Nephron progenitor cell (in vitro differentiated cells): ENCODE measurements at regions not wholly inside any gene's neighbourhood (a gene's known extent, or its start where the extent isn't known, plus 50 kb on each side); places are given as distances from the start of the nearest gene placed in this dataset.
"Not testable (repeated sequence)": the region's sequence is repeated elsewhere in the genome, so short reads cannot be mapped to it uniquely, and the experiment has no call there.

Experiments used
- DNase-seq: peaks from one replicate; pipeline ENCODE4 v3.0.0; 2021
- H3K27ac Mint-ChIP-seq: 2 replicates; pipeline ENCODE4 v1.8.0; 2021; ENCODE audit warnings: mild to moderate bottlenecking, moderate library complexity, mixed read lengths
- H3K27me3 Mint-ChIP-seq: 2 replicates; pipeline ENCODE4 v1.8.0; 2021; ENCODE audit warnings: mild to moderate bottlenecking, low read depth, mixed read lengths; ENCODE audit not compliant: poor library complexity
- H3K36me3 Mint-ChIP-seq: 2 replicates; pipeline ENCODE4 v1.8.0; 2021; ENCODE audit warnings: low read depth, mixed read lengths
- H3K4me1 Mint-ChIP-seq: 2 replicates; pipeline ENCODE4 v1.8.0; 2021; ENCODE audit warnings: mixed read lengths
- H3K4me3 Mint-ChIP-seq: 2 replicates; pipeline ENCODE4 v1.8.0; 2021; ENCODE audit warnings: mild to moderate bottlenecking, moderate library complexity, mixed read lengths
- H3K9me3 Mint-ChIP-seq: 2 replicates; pipeline ENCODE4 v1.8.0; 2021; ENCODE audit warnings: mild to moderate bottlenecking, moderate library complexity, mixed read lengths
- CTCF ChIP-seq: fragments of 200-600 bp; sonication (generic); IDR thresholded peaks from 2 replicates; pipeline ENCODE4 v1.5.0; 2021; ENCODE audit warnings: antibody characterized with exemption

GRCh38 chr6:141183368-141183767, 949.4 kb upstream of the GJE1 start:
- H3K4me3 Mint-ChIP-seq = no peak overlapping the region
- no peaks in the 10 kb centered on the region for H3K4me1 Mint-ChIP-seq
- peaks cover 25% of the 10 kb centered on the region for H3K9me3 Mint-ChIP-seq
- H3K36me3 Mint-ChIP-seq = peaks cover 5% of the 10 kb centered on the region
- no peak for TF ChIP-seq CTCF
- no peak overlapping the region for H3K27ac Mint-ChIP-seq
- no peak for DNase-seq
- H3K27me3 Mint-ChIP-seq = peaks cover 3% of the 10 kb centered on the region

DNA sequence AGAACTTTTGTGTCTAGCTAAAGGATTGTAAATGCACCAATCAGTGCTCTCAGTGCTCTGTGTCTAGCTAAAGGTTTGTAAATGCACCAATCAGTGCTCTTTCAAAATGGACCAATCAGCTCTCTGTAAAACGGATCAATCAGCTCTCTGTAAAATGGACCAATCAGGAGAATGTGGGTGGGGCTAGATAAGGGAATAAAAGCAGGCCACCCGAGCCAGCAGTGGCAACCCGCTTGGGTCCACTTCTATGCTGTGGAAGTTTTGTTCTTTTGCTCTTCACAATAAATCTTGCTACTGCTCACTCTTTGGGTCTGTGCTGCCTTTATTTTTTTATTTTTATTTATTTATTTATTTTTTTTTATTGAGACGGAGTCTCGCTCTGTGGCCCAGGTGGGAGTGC, 957.3 kb upstream of the GJE1 start:
- DNase-seq, H3K27ac Mint-ChIP-seq, H3K9me3 Mint-ChIP-seq, H3K4me1 Mint-ChIP-seq, H3K36me3 Mint-ChIP-seq, H3K4me3 Mint-ChIP-seq, H3K27me3 Mint-ChIP-seq: not testable (repeated sequence)

DNA sequence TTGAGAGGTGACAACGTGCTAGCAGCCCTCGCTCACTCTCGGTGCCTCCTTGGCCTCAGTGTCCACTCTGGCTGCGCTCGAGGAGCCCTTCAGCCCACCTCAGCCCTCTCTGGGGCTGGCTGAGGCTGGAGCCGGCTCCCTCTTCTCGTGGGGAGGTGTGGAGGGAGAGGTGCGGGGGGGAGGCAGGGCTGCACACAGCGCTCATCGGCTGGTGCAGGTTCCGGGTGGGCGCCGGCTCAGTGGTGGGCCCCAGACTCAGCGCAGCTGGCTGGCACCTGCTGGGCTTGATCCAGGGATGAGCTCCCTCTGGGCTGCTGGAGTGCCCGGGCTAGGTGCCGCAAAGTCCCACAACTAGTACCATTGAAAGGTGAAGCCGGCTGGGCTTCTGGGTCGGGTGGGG, 957.8 kb upstream of the GJE1 start:
- Mint-ChIP-seq H3K27ac (no peak overlapping the region), H3K9me3 (peaks cover 8% of the 10 kb centered on the region), H3K4me1 (peaks cover 5% of the 10 kb centered on the region), H3K36me3 (no peaks in the 10 kb centered on the region), H3K4me3 (no peak overlapping the region), H3K27me3 (no peaks in the 10 kb centered on the region)
- DNase-seq = no peak
- TF ChIP-seq CTCF = no peak

DNA sequence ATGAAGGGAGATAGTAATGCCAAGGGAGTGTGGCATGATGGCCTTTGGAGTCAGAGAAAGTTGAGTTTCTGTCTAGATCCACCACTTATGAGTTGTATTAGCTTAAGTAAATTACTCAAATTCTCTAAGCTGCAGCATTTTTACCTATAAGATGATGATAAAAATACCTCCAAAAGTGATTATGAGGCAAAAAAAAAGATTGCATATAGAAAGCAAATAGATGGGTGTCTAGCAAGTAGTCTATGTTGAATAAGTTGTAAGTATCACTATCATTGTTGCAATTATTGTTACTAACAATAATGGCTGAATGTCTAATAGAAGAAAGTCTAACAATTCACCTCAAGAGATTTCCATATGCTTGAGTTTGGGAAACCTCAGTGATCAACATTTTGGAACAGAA, 959.2 kb upstream of the GJE1 start:
- Mint-ChIP-seq H3K27ac (no peak overlapping the region), H3K27me3 (no peaks in the 10 kb centered on the region), H3K9me3 (peaks cover 8% of the 10 kb centered on the region), H3K36me3 (no peaks in the 10 kb centered on the region), H3K4me3 (no peak overlapping the region), H3K4me1 (peaks cover 11% of the 10 kb centered on the region)
- DNase-seq = no peak
- TF ChIP-seq CTCF = no peak

DNA sequence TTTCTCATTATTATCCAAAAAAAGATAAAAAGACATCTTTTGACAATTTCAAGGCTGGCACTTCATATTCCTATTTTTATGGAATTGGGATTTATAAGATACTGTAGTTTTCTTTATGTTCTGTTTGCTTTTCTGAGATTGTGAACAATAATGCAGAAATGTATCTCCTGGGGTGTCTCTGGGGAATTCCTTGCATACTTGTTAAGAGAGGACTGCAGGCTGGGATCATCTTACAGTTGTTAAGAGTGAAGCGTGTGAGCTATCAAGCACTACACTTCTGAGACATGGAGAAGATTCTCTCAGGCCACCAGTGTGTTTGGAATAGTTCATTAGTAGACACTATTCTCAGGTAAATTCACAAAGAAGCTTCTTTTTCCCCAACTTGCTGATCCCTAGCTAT, 963.3 kb upstream of the GJE1 start:
- DNase-seq = peak; percentile 8
- Mint-ChIP-seq H3K4me3 (no peak overlapping the region), H3K27me3 (no peaks in the 10 kb centered on the region), H3K9me3 (peaks cover 11% of the 10 kb centered on the region), H3K4me1 (peaks cover 16% of the 10 kb centered on the region), H3K36me3 (peaks cover 5% of the 10 kb centered on the region), H3K27ac (no peak overlapping the region)
- no peak for TF ChIP-seq CTCF

GRCh38 chr6:141167945-141168344, 964.8 kb upstream of the GJE1 start:
- H3K4me3 Mint-ChIP-seq = no peak overlapping the region
- H3K27ac Mint-ChIP-seq = no peak overlapping the region
- DNase-seq = no peak
- no peaks in the 10 kb centered on the region for H3K27me3 Mint-ChIP-seq
- peaks cover 19% of the 10 kb centered on the region for H3K9me3 Mint-ChIP-seq
- no peak for TF ChIP-seq CTCF
- H3K4me1 Mint-ChIP-seq = peaks cover 16% of the 10 kb centered on the region
- peaks cover 5% of the 10 kb centered on the region for H3K36me3 Mint-ChIP-seq
